T-helper 1 cell treated with Interleukin-12 subunit alpha and Interleukin-12 subunit beta and Interleukin-4 antibody, amounts not matched to agents 30 μg/mL and 1 μg/mL, for 36 hours (primary cell): ENCODE measurements at regions not wholly inside any gene's neighbourhood (a gene's known extent, or its start where the extent isn't known, plus 50 kb on each side); places are given as distances from the start of the nearest gene placed in this dataset.
"Not testable (repeated sequence)": the region's sequence is repeated elsewhere in the genome, so short reads cannot be mapped to it uniquely, and the experiment has no call there.

Source experiments
- H3K27ac Mint-ChIP-seq: one replicate; pipeline ENCODE4 v1.8.0; 2021; ENCODE audit warnings: mild to moderate bottlenecking, mixed read lengths
- H3K27me3 Mint-ChIP-seq: one replicate; pipeline ENCODE4 v1.8.0; 2021; ENCODE audit warnings: low read depth, mixed read lengths
- H3K36me3 Mint-ChIP-seq: one replicate; pipeline ENCODE4 v1.8.0; 2021; ENCODE audit warnings: low read depth, mixed read lengths
- H3K4me1 Mint-ChIP-seq: one replicate; pipeline ENCODE4 v1.8.0; 2021; ENCODE audit warnings: low read depth, mixed read lengths
- H3K4me3 Mint-ChIP-seq: one replicate; pipeline ENCODE4 v1.8.0; 2021; ENCODE audit warnings: mild to moderate bottlenecking, moderate library complexity, mixed read lengths
- H3K9me3 Mint-ChIP-seq: one replicate; pipeline ENCODE4 v1.8.0; 2021; ENCODE audit warnings: mixed read lengths

GRCh38 chr13:70789751-70790150 lies 681.5 kb upstream of the KLHL1 start:
- H3K4me3 Mint-ChIP-seq, result no peak overlapping the region

DNA sequence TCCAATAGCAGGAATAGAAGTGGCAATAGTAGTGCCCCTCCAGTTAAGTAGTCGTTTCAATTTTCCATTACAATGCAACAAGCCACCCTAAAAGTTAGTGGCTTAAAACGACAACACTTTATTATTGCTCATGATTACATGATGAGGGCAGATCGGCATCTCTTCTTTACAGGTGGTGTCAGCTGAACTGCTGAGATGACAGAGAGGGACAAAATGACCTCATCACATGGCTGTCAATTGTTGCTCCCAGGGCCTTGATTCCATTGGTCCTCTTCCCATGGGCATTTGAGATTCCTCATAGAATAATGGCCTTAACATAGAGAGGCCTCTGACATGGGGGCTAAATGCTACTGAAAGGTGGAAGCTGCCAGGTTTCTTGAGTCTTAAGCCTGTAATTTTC lies 679.8 kb upstream of the KLHL1 start:
- H3K27me3 Mint-ChIP-seq, result no peaks in the 10 kb centered on the region
- no peaks in the 10 kb centered on the region for H3K9me3 Mint-ChIP-seq
- H3K36me3 Mint-ChIP-seq, result no peaks in the 10 kb centered on the region
- H3K27ac Mint-ChIP-seq, result no peak overlapping the region
- H3K4me1 Mint-ChIP-seq, result no peaks in the 10 kb centered on the region
- H3K4me3 Mint-ChIP-seq, result no peak overlapping the region

More at GRCh38 chr13:70789751-70790150, 681.5 kb upstream of the KLHL1 start:
- Mint-ChIP-seq H3K27ac (no peak overlapping the region), H3K36me3 (no peaks in the 10 kb centered on the region), H3K9me3 (no peaks in the 10 kb centered on the region), H3K27me3 (no peaks in the 10 kb centered on the region), H3K4me1 (no peaks in the 10 kb centered on the region)

- no peaks in the 10 kb centered on the region for H3K36me3 Mint-ChIP-seq
- no peaks in the 10 kb centered on the region for H3K27me3 Mint-ChIP-seq
- no peaks in the 10 kb centered on the region for H3K4me1 Mint-ChIP-seq
Observed at GRCh38 chr13:70784207-70784989, 676.1 kb upstream of the KLHL1 start.

GRCh38 chr13:70769817-70770216 lies 661.6 kb upstream of the KLHL1 start:
- no peak overlapping the region for H3K27ac Mint-ChIP-seq
- no peaks in the 10 kb centered on the region for H3K9me3 Mint-ChIP-seq
- no peaks in the 10 kb centered on the region for H3K36me3 Mint-ChIP-seq
- no peak overlapping the region for H3K4me3 Mint-ChIP-seq
- no peaks in the 10 kb centered on the region for H3K4me1 Mint-ChIP-seq
- no peaks in the 10 kb centered on the region for H3K27me3 Mint-ChIP-seq

More at GRCh38 chr13:70784207-70784989, 676.1 kb upstream of the KLHL1 start:
- Mint-ChIP-seq H3K27ac (no peak overlapping the region), H3K4me3 (no peak overlapping the region), H3K9me3 (no peaks in the 10 kb centered on the region)

DNA sequence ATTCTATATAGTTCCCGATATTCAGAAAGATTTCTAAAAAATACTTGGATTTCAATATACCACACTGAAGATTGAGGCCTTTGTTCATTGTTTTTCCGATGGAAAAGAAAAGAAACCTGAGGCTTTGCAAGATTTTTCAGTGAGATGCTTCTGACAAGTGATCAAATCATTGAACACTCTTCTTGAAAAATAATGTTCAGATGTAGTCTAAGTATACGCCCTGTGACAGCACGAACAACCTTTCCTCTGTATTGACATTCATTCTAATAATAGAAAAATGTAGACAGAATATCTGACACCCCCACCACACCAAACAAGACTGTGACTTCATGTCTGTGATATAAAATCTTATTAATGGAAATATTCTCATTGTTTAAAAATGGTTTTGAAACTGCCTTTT lies 650.7 kb upstream of the KLHL1 start:
- H3K27me3 Mint-ChIP-seq, result no peaks in the 10 kb centered on the region
- H3K27ac Mint-ChIP-seq, result no peak overlapping the region
- H3K9me3 Mint-ChIP-seq, result no peaks in the 10 kb centered on the region
- H3K4me1 Mint-ChIP-seq, result no peaks in the 10 kb centered on the region
- H3K36me3 Mint-ChIP-seq, result no peaks in the 10 kb centered on the region
- H3K4me3 Mint-ChIP-seq, result no peak overlapping the region

GRCh38 chr13:70756088-70756487 lies 647.8 kb upstream of the KLHL1 start:
- H3K9me3 Mint-ChIP-seq, result no peaks in the 10 kb centered on the region
- H3K4me3 Mint-ChIP-seq, result no peak overlapping the region
- H3K27me3 Mint-ChIP-seq, result no peaks in the 10 kb centered on the region
- H3K27ac Mint-ChIP-seq, result no peak overlapping the region
- H3K4me1 Mint-ChIP-seq, result no peaks in the 10 kb centered on the region
- no peaks in the 10 kb centered on the region for H3K36me3 Mint-ChIP-seq

DNA sequence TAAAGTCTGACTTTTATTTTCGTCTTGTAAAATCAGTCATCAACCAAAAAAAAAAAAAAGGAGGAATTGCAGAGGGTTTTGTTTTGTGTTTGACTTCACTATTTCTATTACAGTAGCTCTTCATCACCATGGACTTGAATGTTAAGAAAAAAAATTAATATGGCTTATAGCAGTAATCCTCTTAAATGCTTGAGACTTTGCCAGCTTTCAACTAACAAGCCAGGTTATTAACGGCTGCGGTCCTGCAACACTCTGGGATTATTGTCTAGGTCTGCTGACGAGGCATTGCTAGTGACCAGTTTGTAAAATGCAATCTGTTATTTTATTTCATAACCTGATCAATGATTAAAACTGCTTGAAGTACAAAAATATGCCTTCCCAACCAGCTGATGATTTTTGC lies 647.2 kb upstream of the KLHL1 start:
- Mint-ChIP-seq H3K9me3 (no peaks in the 10 kb centered on the region), H3K4me3 (no peak overlapping the region), H3K27ac (no peak overlapping the region), H3K36me3 (no peaks in the 10 kb centered on the region), H3K4me1 (no peaks in the 10 kb centered on the region), H3K27me3 (no peaks in the 10 kb centered on the region)

DNA sequence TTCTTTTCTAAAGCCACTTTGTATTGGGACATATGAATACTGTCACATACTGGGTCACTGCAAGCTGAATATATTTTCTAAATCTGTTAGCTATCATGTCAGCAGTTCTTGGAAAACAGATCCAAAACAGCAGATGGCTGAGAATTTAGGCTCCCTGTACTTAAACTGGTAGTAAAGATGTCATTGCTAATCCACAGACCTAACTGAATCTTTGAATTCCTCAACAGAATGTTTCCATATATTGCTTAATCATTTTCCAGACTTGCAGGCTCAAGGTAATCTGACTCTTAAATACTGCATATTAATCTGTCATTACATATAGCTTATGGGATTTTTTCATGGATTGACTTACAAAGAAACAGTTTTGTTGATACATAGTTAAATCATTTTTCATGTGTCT lies 639.0 kb upstream of the KLHL1 start:
- Mint-ChIP-seq H3K27me3 (no peaks in the 10 kb centered on the region), H3K9me3 (peaks cover 3% of the 10 kb centered on the region), H3K4me1 (no peaks in the 10 kb centered on the region), H3K27ac (no peak overlapping the region), H3K4me3 (no peak overlapping the region), H3K36me3 (no peaks in the 10 kb centered on the region)

GRCh38 chr13:70746469-70746868 lies 638.2 kb upstream of the KLHL1 start:
- not testable (repeated sequence) for H3K27me3 Mint-ChIP-seq, H3K4me3 Mint-ChIP-seq, H3K9me3 Mint-ChIP-seq, H3K36me3 Mint-ChIP-seq, H3K27ac Mint-ChIP-seq, H3K4me1 Mint-ChIP-seq

GRCh38 chr13:70736622-70737317 lies 628.5 kb upstream of the KLHL1 start:
- Mint-ChIP-seq H3K4me1 (no peaks in the 10 kb centered on the region), H3K27ac (no peak overlapping the region), H3K27me3 (no peaks in the 10 kb centered on the region), H3K9me3 (no peaks in the 10 kb centered on the region), H3K4me3 (no peak overlapping the region), H3K36me3 (no peaks in the 10 kb centered on the region)

- Mint-ChIP-seq H3K9me3 (no peaks in the 10 kb centered on the region), H3K27ac (no peak overlapping the region), H3K27me3 (no peaks in the 10 kb centered on the region), H3K4me1 (no peaks in the 10 kb centered on the region), H3K36me3 (no peaks in the 10 kb centered on the region), H3K4me3 (no peak overlapping the region)
Observed at GRCh38 chr13:70732611-70733010, 624.4 kb upstream of the KLHL1 start.

GRCh38 chr13:70729369-70729768 lies 621.1 kb upstream of the KLHL1 start:
- Mint-ChIP-seq H3K27ac (no peak overlapping the region), H3K9me3 (no peaks in the 10 kb centered on the region), H3K4me1 (no peaks in the 10 kb centered on the region), H3K36me3 (no peaks in the 10 kb centered on the region), H3K27me3 (no peaks in the 10 kb centered on the region), H3K4me3 (no peak overlapping the region)

- H3K9me3 Mint-ChIP-seq, result no peaks in the 10 kb centered on the region
- no peaks in the 10 kb centered on the region for H3K36me3 Mint-ChIP-seq
- no peaks in the 10 kb centered on the region for H3K27me3 Mint-ChIP-seq
- H3K4me1 Mint-ChIP-seq, result no peaks in the 10 kb centered on the region
- H3K27ac Mint-ChIP-seq, result no peak overlapping the region
- H3K4me3 Mint-ChIP-seq, result no peak overlapping the region
Observed at GRCh38 chr13:70723732-70724131, 615.5 kb upstream of the KLHL1 start.

GRCh38 chr13:70720386-70720785 lies 612.1 kb upstream of the KLHL1 start:
- Mint-ChIP-seq H3K36me3 (no peaks in the 10 kb centered on the region), H3K4me1 (no peaks in the 10 kb centered on the region), H3K4me3 (no peak overlapping the region), H3K27ac (no peak overlapping the region), H3K27me3 (no peaks in the 10 kb centered on the region), H3K9me3 (peaks cover 6% of the 10 kb centered on the region)

- H3K27ac Mint-ChIP-seq, result no peak overlapping the region
- H3K36me3 Mint-ChIP-seq, result no peaks in the 10 kb centered on the region
- peaks cover 6% of the 10 kb centered on the region for H3K9me3 Mint-ChIP-seq
- H3K27me3 Mint-ChIP-seq, result no peaks in the 10 kb centered on the region
- H3K4me1 Mint-ChIP-seq, result no peaks in the 10 kb centered on the region
- H3K4me3 Mint-ChIP-seq, result no peak overlapping the region
Observed at GRCh38 chr13:70714993-70715392, 606.7 kb upstream of the KLHL1 start.
